ENCODE measurements at regions not wholly inside any gene's neighbourhood (a gene's known extent, or its start where the extent isn't known, plus 50 kb on each side); places are given as distances from the start of the nearest gene placed in this dataset.
"Not testable (repeated sequence)": the region's sequence is repeated elsewhere in the genome, so short reads cannot be mapped to it uniquely, and the experiment has no call there.

DNA sequence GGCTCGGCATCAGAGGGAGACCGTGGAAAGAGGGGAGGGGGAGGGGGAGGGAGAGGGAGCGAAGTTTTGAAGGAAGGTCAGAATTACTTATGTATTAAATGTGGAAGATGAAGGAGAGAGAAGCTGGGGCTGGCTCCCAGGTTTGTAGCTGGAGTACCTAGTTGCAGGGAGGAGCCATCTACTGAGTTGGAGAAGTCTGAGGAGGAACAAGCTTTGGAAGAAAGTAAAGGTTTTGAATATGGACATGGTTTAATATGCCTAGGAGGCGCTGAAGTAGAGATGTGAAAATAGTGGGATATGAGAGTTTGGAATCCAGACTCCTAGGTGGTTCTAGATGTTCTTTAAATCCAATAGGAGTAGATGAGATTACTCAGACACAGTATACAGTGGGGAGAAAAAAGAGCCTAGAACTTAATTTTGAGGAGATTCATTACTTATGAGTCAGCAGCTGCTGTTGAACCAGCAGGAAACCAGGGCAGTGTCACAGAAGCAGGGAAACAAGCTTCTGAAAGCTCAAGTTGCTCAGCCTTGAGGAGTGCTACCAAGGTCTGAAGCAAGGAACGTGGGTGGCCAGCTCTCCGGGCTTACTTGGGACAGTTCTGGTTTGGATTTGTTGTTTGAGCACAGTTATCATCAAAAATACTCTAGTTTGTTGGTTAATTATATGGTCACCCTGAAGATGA is 149.3 kb downstream of the UTRN start:
- H3K9me3 ChIP-seq = no peaks in the 10 kb centered on the region
- no peaks in the 10 kb centered on the region for H3K4me1 ChIP-seq
- H3K36me3 ChIP-seq = peaks cover 0 to 48% (median 0%) of the 10 kb centered on the region in 3 donors
- DNase-seq = no peak
- H3K27me3 ChIP-seq = no peaks in the 10 kb centered on the region
- TF ChIP-seq POLR2A (IDR thresholded peaks at IDR 0.05) = no peak
- TF ChIP-seq, protein P1, sequence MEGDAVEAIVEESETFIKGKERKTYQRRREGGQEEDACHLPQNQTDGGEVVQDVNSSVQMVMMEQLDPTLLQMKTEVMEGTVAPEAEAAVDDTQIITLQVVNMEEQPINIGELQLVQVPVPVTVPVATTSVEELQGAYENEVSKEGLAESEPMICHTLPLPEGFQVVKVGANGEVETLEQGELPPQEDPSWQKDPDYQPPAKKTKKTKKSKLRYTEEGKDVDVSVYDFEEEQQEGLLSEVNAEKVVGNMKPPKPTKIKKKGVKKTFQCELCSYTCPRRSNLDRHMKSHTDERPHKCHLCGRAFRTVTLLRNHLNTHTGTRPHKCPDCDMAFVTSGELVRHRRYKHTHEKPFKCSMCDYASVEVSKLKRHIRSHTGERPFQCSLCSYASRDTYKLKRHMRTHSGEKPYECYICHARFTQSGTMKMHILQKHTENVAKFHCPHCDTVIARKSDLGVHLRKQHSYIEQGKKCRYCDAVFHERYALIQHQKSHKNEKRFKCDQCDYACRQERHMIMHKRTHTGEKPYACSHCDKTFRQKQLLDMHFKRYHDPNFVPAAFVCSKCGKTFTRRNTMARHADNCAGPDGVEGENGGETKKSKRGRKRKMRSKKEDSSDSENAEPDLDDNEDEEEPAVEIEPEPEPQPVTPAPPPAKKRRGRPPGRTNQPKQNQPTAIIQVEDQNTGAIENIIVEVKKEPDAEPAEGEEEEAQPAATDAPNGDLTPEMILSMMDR (IDR thresholded peaks at IDR 0.05) = no peak
- H3K27ac ChIP-seq = no peak overlapping the region
- no peak overlapping the region for H3K4me3 ChIP-seq

DNA sequence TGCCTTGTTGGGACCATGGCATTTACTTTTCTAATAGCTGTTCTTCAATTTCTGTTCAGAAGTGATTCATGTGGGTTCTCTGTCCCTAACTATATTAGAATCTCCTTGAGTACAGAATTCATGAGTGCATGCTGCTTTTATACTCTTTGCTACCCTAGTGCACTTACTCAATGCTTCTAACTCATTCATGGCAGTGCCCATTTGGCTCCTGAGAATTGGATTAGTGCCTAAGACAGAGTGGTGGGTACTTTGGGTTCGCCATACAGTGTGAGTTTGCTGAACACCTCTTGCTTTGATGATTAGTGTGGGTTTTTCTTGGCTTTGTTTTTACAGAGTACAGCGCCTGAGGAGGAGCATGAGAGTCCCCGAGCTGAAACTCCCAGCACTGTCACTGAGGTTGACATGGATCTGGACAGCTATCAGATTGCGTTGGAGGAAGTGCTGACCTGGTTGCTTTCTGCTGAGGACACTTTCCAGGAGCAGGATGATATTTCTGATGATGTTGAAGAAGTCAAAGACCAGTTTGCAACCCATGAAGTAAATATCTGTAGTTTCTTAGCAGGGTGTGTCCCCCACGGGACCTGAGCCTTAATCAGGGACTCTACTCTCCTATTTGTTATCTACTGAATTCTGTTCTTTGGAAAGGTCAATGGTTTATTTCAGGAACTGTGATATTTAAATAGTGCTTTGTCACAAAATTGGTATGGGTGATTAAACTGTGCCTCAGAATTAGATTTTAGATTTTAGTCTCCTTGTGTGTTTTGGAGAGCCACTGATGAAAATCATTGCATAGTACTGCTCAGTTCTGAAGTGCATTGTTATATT is 150.7 kb downstream of the UTRN start:
- TF ChIP-seq, protein P1 (IDR thresholded peaks at IDR 0.05) = no peak
- TF ChIP-seq POLR2A (IDR thresholded peaks at IDR 0.05) = no peak
- DNase-seq = no peak
- Histone ChIP-seq H3K27me3 (no peaks in the 10 kb centered on the region), H3K9me3 (no peaks in the 10 kb centered on the region), H3K4me1 (no peaks in the 10 kb centered on the region), H3K36me3 (peaks cover 0 to 56% (median 0%) of the 10 kb centered on the region in 3 donors), H3K27ac (no peak overlapping the region), H3K4me3 (no peak overlapping the region)

DNA sequence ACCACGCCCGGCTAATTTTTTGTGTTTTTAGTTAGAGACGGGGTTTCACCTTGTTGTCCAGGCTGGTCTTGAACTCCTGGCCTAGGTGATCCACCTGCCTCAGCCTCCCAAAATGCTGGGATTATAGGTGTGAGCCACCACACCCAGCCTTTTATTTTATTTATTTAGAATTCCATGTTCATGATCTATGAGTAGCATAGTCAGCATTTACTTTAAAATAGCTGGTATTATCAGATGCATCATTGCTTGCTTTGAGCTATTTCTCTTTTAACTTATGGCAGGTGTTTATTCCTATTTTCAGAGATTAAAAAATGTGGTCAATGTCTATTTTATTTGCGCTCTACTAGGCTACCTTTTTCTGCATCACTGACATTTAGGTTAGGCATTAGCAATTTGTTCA is 152.0 kb downstream of the UTRN start:
- DNase-seq = no peak
- H3K4me1 ChIP-seq = no peaks in the 10 kb centered on the region
- no peak overlapping the region for H3K27ac ChIP-seq
- peaks cover 0 to 6% (median 0%) of the 10 kb centered on the region in 4 donors for H3K9me3 ChIP-seq
- TF ChIP-seq, protein P1 (IDR thresholded peaks at IDR 0.05) = no peak
- TF ChIP-seq POLR2A (IDR thresholded peaks at IDR 0.05) = no peak
- peaks cover 0 to 62% (median 0%) of the 10 kb centered on the region in 3 donors for H3K36me3 ChIP-seq
- H3K27me3 ChIP-seq = no peaks in the 10 kb centered on the region
- no peak overlapping the region for H3K4me3 ChIP-seq

DNA sequence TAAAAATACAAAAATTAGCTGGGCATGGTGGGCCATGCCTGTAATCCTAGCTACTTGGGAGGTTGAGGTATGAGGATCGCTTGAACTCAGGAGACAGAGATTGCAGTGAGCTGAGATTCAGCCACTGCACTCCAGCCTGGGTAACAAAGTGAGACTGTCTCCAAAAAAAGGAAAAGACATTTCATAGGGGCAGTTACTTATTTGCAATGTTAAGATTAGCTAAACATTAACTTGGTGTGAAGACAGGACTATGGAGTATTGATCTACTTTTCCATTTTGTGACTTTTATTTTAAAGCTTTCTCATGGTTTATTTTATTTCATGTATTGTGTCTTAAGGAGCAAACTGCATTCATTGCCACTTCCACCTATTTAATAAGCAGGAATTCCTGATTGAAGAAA is 153.0 kb downstream of the UTRN start:
- Histone ChIP-seq H3K27me3 (no peaks in the 10 kb centered on the region), H3K4me3 (no peak overlapping the region), H3K36me3 (peaks cover 0 to 64% (median 0%) of the 10 kb centered on the region in 3 donors), H3K27ac (no peak overlapping the region), H3K9me3 (peaks cover 0 to 6% (median 0%) of the 10 kb centered on the region in 4 donors), H3K4me1 (no peaks in the 10 kb centered on the region)
- TF ChIP-seq POLR2A (IDR thresholded peaks at IDR 0.05) = no peak
- TF ChIP-seq, protein P1 (IDR thresholded peaks at IDR 0.05) = no peak
- DNase-seq = no peak

DNA sequence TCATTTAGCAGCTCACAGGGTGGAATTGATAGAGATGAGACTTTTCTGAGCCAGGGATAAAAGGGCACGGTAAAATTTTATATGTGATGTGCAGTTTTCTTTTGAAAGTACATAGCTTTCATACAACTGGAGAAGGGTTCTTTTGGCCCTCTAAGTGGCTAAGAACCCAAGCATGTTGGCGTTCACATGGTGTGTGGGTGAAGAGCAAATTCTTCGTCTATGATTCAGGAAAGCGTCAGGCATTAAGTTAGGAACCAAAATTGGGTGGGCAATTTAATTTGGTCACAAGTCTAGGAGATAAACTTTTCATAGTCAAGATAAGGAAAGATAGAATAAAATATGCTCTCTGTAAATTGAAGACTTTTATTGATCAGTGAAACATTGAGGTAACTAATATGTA is 153.9 kb downstream of the UTRN start:
- H3K36me3 ChIP-seq = peaks cover 0 to 64% (median 0%) of the 10 kb centered on the region in 3 donors

DNA sequence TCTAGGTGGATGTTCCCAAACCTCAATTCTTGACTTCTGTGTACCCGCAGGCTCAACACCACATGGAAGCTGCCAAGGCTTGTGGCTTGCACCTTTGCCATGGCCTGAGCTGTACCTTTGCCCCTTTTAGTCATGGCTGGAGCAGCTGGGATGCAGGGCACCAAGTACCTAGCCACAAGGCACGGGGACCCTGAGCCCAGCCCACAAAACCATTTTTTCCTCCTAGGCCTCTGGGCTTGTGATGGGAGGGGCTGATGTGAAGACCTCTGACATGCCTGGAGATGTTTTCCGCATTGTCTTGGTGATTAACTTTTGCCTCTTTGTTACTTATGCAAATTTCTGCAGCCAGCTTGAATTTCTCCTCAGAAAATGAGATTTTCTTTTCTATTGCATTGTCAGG is 156.7 kb downstream of the UTRN start:
- peaks cover 0 to 57% (median 0%) of the 10 kb centered on the region in 3 donors for H3K36me3 ChIP-seq
- not testable (repeated sequence) for H3K27me3 ChIP-seq

More for the DNA sequence above, 153.9 kb downstream of the UTRN start:
- H3K27ac ChIP-seq = no peak overlapping the region
- TF ChIP-seq POLR2A (IDR thresholded peaks at IDR 0.05) = no peak
- TF ChIP-seq, protein P1 (IDR thresholded peaks at IDR 0.05) = no peak
- DNase-seq = no peak
- H3K4me1 ChIP-seq = no peaks in the 10 kb centered on the region
- H3K9me3 ChIP-seq = peaks cover 0 to 6% (median 0%) of the 10 kb centered on the region in 4 donors
- H3K4me3 ChIP-seq = no peak overlapping the region
- H3K27me3 ChIP-seq = no peaks in the 10 kb centered on the region

More for the DNA sequence above, 156.7 kb downstream of the UTRN start:
- H3K27ac ChIP-seq, DNase-seq, H3K4me3 ChIP-seq, H3K4me1 ChIP-seq, H3K9me3 ChIP-seq: not testable (repeated sequence)

All from Peyer's patch (tissue), 4 donors.